NCI-H460 (cell line): ENCODE measurements at regions not wholly inside any gene's neighbourhood (a gene's known extent, or its start where the extent isn't known, plus 50 kb on each side); places are given as distances from the start of the nearest gene placed in this dataset.
"Not testable (repeated sequence)": the region's sequence is repeated elsewhere in the genome, so short reads cannot be mapped to it uniquely, and the experiment has no call there.

Experiments used
- DNase-seq: peaks from one replicate; pipeline ENCODE4 v3.0.0-alpha.2; 2016; ENCODE audit warnings: low read depth; ENCODE audit errors: extremely low read depth
- small RNA-seq, 2 experiments: library from RNA; depleted of rRNA; stranded (forward); fragments of <200 nt; gene quantifications; one replicate each; pipeline ENCODE3, GENCODE V24; 2014

DNA sequence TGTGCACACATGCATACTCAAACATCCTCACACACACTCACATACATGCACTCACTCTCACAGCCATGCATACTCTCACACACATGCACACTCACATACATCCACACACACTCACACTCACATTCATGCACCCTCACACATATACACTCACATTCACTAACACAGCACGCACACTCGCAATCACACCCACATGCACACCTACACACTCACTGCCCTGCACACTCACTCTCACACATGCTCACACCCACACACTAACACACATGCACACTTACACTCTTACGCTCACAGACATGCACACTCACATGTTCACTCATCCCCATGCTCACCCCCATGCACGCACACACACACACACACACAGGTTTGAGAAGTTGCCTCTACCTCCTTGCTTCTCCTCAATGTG is 63.2 kb upstream of the SFSWAP start:
- DNase-seq = no peak

DNA sequence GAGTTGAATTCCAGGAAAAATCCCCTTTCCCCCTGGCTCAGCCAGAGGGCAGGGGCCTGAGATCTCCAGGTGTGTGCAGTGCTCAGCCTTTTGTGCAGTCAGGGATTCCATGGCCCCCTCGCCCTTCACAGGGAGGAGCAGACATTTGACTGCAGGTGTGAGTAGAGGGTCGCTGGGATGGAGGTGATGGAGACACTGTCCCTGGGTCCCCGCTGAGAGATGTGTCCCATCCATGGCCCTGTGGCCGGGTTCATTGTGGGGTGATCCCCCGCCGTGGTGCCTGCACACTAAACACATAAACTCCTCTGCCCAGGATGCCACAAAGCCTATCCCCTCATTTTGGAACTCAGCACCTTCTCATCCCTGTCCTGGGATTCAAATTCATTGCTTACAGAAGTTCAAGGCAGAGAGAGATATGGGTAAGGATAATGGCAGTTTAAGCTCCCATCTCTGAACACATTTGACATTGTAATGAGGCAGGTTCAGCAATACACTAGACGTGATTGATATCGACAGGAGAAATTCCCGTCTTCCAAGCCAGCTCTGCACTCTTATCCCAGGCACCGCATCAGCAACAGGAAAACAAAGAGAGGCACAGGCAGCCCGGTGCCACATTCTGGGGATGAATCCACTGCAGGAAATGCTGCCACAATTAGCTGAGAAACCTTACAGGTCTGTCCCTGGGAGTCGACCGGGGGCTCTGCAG is 55.3 kb upstream of the SFSWAP start:
- DNase-seq = not testable (repeated sequence)

DNA sequence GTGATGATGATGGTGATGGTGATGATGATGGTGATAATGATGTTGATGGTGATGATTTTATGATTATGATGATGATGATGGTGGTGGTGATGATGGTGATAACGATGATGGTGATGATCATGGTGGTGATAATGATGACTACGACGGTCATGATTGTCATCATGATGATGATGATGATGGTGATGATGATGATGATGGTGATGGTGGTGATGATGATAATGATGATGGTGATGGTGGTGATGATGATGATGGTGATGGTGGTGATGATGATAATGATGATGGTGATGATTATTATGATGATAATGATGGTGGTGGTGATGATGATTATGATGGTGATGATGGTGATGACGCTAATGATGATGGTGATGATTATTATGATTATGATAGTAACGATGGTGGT is 54.1 kb upstream of the SFSWAP start:
- DNase-seq = not testable (repeated sequence)

DNA sequence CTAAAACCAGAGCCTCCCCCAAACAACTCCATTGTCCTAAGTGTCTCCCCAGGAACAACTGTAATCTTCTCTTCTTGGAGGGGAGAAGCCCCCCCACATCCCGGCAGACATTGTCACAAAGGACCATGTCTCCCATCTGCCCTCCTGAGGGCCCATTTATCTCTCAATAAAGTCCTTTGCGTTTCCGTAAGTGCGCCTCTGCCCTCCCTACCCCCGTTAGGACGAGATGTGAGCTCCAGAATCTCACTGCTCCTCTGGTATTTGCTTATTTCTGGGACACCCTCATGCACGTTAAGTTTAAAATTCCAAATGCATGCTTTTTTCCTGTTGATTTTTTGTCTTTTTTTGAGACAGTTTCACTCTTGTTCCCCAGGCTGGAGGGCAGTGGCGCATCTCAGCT is 52.3 kb upstream of the SFSWAP start:
- not testable (repeated sequence) for DNase-seq

DNA sequence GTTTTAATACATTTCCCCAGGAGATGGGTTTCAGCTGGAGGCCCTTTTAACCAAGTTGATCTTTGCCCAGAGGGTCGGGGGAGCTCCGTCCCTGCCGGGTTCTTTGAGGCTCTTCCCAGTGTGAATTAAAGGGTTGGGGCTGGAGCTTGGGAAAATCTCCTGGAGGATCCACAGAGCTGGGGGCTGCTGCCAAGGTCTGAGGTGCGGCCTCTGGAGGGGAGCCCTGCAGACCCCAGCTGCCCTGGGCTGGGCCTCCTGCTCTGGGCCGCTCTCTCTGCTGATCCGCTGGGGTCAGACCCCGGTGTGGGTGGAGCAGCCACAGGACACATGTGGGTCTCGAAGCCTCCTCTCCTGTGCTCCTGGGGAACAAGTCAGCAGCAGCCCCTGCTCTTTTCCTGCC is 51.4 kb upstream of the SFSWAP start:
- not testable (repeated sequence) for DNase-seq

DNA sequence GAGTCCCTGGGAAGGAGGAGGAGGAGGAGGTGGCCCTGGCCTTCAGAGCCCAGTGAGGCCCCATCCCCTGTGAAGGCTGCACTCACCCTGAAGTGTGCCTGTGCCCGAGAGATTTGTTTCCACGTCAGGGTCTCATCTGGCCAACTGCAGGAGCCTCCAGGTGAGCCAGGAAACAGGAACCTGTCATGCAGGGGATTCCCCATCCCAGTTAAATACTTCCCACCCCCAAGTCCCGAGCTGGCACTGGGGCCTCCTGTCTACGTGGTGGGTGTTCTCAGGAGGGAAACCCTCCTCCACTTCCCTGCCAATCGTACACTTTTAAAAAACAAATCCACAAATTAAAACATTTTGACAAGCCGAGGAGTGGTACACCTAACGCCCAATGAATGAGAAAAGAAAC is 50.9 kb upstream of the SFSWAP start:
- DNase-seq = not testable (repeated sequence)

DNA sequence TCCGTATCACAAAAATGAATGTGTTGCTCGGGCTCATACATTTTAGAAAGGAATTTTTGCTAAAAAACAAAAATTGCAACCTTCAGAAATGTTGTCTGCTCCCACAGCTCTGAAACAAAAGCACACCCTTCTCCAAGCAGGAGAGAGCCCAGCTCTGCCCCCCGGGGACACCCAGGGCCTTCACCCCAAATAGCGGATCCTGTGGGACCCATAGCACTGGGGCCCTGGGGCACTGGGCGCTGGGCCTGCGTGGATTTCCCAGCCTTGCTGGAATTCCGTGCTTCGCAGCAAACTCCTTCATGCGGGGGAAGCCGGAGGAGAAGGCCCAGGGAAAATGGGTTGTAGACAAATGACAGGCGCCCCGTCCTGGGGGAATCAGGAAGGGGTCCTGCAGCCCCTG is 50.5 kb upstream of the SFSWAP start:
- not testable (repeated sequence) for DNase-seq

Small RNAs in the stretch of these regions (small RNA-seq; reads per million reads assigned to genes)
- gene AC140063.1 = 0 reads per million in 2 experiments
- 0 reads per million in 2 experiments for gene RNA5SP376
